Hematopoietic multipotent progenitor cell treated with erythropoietin and hydrocortisone succinate and interleukin-3 and kit ligand, for 15 days (in vitro differentiated cells): ENCODE measurements at regions not wholly inside any gene's neighbourhood (a gene's known extent, or its start where the extent isn't known, plus 50 kb on each side); places are given as distances from the start of the nearest gene placed in this dataset.

Experiments
- DNase-seq: peaks from one replicate; pipeline ENCODE4 v3.0.0-alpha.2; 2015; ENCODE audit warnings: low spot score

DNA sequence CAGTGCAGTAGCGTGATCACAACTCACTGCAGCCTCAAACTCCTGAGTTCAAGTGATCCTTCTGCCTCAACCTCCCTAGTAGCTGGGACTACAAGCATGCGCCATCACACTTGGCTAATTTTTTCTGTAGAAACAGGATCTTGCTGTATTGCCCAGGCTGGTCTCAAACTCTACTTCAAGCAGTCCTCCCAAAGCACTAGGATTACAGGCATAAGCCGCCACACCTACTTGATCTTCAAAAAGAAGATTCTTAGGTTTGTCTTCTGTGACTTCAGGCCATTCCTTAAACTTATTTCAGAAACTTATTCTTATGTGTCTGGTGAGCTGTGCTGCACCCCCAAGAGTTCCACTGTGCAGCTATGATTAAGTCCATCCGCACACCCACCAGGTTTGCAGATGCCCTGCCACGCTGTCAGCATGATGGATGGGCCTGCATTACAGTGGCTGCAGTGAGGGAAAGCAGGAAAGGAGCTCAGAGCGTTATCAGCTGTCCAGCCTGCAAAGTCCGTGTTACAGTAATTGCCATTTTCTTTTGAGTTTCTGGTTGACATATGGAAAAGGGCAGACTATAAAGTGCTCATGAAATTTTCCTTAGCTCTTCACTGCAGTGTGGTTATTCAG is 146.6 kb downstream of the AASDH start:
- DNase-seq: no peak

DNA sequence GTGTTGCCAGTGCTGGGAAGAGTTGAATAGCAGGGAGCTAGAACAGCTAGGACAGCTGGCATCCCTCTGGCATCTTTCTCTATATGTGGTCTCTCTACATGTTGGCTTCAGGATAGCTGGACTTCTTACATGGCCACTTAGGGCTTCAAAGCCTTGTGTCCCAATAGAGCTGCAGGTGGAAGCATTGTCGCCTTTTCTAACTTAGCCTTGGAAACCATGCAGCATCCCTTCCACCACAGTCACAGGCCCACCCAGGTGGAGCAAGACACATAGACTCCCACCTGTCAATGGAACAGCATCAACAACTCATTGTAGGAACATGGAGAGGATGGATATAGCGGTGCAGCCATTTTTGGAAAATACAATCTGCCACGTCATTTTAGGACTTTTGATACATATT is 149.0 kb downstream of the AASDH start:
- no peak for DNase-seq

- DNase-seq: no peak
These were observed 151.6 kb downstream of the AASDH start for GRCh38 chr4:56235725-56236124.

- no peak for DNase-seq
These were observed 152.3 kb downstream of the AASDH start for GRCh38 chr4:56235011-56235410.

GRCh38 chr4:56234098-56234497 is 153.2 kb downstream of the AASDH start:
- no peak for DNase-seq

DNA sequence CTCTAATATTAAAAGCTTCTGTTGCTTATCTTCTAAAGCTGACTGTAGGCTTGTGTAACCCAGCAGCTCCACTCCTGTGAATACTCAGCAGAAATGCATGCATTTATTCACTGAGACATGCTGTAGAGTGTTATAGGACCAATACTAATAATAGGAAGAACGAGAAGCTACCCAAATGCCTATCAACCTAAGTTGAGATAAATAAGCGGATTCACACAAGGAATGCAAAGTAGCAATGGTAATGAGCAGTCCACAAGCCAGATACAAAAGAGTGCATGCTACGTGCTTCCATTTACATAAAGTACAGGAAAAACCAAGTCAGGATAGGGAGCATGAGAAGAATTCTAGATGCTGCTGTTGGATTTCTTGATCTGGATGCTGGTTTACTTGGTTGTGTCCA is 155.9 kb downstream of the AASDH start:
- no peak for DNase-seq

- DNase-seq: no peak
These were observed 157.3 kb downstream of the AASDH start for GRCh38 chr4:56229947-56230346.

GRCh38 chr4:56227301-56227835 is 159.9 kb downstream of the AASDH start:
- DNase-seq: no peak

DNA sequence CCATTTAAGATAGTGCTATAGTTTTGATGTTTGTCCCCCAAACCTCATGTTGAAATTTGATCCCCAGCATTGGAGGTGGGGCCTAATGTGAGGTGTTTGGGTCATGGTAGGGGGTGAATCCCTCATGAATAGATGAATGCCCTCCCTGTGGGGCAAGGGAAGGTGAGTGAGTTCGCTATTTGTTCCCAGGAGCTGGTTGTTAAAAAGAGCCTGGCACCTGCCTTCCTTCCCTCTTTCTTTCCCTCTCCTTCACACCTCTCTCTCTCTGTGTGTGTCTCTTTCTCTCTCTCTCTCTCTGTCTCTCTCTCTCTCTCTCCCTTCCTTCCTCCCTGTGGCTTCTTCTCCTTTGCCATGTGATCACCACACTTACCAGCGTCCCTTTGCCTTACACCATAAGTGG is 160.7 kb downstream of the AASDH start:
- no peak for DNase-seq

DNA sequence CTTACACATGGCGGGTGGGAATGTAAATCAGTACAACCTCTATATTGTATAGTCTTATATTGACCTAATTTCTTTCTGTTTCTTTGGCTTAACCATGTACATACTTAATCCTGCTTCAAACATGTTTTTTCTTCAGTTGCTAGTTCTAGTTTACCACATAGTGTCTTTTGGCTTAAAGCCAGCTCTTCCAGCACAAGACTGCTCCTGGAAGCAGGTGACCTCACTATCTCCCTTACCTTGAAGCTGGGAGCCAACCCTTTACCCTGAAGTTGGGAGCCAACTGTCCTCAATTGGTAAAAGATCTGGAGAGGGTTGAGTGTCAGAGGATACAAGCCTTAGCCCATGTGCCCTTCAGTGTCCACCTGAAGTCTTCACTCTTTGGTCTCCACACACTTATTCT is 162.7 kb downstream of the AASDH start:
- no peak for DNase-seq

DNA sequence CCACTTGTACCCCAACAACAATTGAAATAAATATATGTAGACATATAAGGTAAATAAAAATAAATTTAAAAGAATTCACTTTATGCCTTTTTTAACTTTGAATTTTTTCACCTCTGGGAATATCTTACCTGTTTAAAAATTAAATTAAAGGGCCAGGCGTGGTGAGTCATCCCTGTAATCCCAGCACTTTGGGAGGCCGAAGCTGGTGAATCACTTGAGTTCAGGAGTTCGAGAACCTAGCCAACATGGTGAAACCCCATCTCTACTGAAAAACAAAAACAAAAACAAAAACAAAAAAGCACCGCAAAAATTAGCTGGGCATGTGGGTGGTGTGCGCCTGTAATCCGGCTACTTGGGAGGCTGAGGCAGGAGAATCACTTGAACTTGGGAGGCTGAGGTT is 164.8 kb downstream of the AASDH start:
- no peak for DNase-seq

GRCh38 chr4:56220261-56220660 is 167.0 kb downstream of the AASDH start:
- no peak for DNase-seq

- DNase-seq: no peak
These were observed 167.8 kb downstream of the AASDH start for GRCh38 chr4:56219447-56219846.

DNA sequence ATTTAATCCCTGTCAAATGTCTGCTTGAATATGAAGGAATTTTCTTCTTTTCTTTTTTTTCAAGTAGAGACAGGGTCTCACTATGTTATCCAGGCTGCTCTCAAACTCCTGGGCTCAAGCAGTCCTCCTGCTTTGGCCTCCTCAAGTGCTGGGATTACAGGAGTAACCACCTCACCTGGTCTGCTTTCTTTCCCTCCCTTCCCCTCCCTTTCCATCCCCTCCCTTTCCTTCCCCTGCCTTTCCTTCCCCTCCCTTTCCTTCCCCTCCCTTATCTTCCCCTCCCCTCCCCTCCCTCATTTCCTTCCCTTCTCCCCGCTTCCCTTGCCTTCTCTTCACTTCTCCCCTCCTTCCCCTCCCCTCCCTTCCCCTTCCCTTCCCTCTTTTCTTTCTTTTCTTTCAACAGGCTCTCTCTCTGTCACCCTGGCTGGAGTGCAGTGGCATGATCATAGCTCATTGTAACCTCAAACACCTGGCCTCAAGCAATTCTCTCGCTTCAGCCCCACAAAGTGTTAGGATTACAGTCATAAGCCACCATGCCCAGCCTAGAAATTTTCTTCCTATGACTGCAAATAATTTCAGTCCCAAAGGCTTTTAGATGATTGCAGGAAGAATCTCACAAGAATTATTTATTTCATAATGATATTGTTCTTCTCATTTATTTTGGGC is 168.9 kb downstream of the AASDH start:
- DNase-seq: no peak

- DNase-seq: peak; percentile 8
These were observed 169.9 kb downstream of the AASDH start for GRCh38 chr4:56217343-56217890.

DNA sequence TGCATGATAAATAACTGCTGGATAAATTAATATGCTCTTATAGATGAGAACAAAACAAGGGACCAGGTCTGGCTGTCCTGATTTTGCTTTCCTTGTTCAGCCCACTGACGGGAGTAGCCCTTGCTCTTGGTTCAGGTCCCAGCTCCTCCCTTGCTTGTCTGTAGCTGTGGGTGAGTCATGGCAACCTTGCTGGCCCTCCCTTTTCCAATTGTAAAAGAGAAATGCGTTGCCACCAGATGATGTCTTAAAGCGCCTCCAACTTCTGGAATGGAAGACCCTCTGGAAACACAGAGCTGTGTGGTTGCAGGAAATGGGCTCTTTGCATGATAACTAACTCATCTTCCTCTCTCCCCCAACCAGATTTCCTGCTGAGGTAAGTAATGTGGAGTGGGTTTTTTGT is 171.4 kb downstream of the AASDH start:
- no peak for DNase-seq

DNA sequence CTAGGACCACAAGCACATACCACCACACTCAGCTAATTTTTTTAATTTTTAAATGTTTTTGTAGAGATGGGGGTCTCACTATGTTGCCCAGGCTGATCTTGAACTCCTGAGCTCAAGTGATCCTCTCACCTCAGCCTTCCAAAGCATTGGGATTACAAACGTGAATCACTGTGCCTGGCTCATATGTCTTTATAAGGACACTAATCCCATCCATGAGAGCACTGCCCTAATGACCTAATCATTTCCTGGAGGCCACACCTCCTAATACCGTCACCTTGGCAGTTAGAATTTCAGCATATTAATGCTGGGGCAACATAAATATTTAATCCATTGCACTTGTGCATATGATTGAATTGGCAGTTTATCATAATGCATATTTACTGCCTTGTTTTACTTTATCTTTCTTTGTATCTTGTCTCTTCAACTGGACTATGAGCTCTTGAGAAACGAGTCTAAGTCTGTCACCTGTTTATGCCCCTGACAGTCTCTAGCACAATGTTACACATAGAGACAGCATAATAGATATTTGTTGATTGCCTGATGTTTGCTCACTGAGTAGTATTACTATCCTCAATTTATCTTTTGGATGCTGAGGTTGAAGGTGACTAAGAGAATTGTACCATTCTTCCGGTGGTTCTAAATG is 172.0 kb downstream of the AASDH start:
- no peak for DNase-seq

GRCh38 chr4:56213543-56213942 is 173.7 kb downstream of the AASDH start:
- no peak for DNase-seq

- no peak for DNase-seq
These were observed 174.5 kb downstream of the AASDH start for GRCh38 chr4:56212774-56213173.

- DNase-seq: no peak
These were observed 176.1 kb downstream of the AASDH start for GRCh38 chr4:56211202-56211601.

- no peak for DNase-seq
These were observed 176.9 kb downstream of the AASDH start for GRCh38 chr4:56210397-56210796.

DNA sequence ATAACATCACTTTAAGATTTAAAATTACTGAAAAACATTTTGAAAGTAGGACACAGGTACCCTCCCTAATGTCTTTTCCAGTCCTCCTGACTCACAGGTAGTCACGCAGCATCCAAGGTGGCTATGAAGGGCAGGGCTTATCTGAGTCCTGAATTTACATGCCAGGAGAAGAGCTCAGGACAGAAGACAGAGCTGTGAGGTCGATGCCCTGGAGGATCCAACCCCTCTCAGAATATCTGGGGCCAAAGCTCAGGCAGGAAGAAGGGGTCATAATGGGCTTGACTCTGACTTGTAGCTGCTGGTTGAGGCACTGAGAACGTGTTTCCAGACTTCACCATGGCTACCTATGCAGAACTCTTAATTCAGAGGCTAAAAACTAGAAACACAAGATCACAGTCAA is 177.5 kb downstream of the AASDH start:
- DNase-seq: no peak

DNA sequence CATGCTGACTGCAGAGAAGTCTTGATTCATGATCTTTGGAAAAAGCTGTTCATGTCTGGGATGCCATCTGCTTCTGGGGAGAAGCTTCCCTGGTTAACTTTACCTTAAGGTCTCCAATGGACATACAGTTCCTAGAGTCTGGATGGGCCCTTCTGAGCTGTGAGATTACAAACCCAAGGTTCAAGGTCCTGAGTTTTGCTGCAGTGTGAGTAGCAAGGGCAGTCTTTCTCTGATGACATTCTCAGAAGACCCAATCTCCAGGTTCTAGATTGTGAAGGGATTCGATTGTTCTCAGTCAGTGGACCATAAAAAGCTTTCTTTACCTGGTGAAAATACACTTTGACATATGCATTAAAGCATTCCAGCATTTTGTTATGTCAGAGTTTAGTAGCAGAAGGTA is 179.2 kb downstream of the AASDH start:
- no peak for DNase-seq
